ENCODE measurements at regions not wholly inside any gene's neighbourhood (a gene's known extent, or its start where the extent isn't known, plus 50 kb on each side); places are given as distances from the start of the nearest gene placed in this dataset.

DNA sequence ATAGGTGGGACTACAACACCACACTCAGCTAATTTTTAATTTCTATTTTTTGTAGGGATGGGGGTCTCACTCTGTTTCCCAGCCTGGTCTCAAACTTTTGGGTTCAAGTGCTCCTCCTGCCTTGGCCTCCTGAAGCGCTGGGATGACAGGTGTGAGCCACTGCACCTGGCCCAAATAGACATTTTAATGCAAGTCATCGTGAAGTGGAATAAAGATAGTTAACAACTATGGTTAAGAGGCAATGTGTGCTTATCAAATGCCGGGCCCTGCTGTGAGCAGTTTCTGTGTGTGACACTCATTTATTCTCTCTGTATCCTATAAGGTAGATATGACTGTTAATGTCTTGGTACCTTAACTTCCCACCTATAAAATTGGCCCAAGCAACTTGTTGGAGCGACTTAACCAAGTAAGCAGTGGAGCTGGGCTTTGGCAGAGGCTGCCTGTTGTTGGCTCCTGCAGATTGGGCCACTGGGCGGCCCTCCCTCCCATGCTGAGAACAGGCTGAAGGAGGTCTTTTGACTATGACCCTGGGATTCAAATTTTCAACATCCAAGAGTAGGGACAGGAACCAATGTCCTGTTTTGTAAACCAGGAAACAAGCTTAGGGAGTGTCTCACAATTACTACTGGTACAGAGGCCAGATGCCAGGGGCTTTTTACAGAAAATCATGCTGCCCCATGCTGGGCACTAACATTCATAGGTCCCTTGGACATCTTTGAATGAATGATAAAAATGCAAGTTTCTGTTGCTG is 450.7 kb downstream of the TSHZ3 start:
- no peak for DNase-seq (ENCODE audit: low read depth in 2 of 2)

GRCh38 chr19:30897553-30897952 is 451.7 kb downstream of the TSHZ3 start:
- no peak for DNase-seq (ENCODE audit: low read depth in 2 of 2)

DNA sequence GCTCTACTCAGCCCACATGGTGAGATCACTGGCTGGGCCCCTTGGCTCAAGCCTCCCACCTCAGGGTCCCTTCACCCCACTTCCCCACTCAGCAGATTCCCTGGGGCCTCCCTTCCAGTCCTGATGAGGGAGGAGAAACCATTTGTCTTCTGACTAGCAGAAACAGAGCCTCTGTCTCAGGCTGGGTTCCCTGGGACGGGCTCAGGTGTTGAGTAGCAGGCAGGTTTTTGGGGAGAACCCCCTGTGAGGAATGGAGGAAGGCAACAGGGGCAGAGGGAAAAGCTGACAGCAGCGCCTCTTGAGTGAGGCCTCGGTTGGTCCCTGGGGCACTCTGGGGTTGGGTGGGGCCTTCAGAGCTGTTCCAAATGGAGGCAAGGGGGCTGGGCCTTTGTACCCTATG is 452.2 kb downstream of the TSHZ3 start:
- DNase-seq (ENCODE audit: low read depth in 2 of 2) = no peak

- no peak for DNase-seq (ENCODE audit: low read depth in 2 of 2)
Observed at GRCh38 chr19:30896554-30896953, 452.7 kb downstream of the TSHZ3 start.

GRCh38 chr19:30895946-30896345 is 453.3 kb downstream of the TSHZ3 start:
- no peak for DNase-seq (ENCODE audit: low read depth in 2 of 2)

DNA sequence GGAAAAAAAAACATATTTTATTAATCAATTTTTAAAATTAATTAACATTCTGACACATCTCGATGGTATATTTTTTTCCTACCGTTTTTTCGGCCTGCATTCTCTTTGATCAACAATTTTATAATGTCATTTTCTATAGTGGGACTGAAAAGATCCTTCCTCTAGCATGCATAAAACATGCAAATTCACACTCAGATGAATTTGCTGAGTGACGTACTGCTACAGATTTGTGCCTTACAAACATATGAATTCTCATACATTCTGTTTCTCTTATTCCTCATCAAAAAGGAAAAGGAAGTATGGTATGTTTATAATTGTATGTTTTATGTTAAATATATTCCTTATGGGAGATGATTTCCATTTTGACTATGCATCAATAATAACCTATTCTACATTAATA is 458.2 kb downstream of the TSHZ3 start:
- no peak for DNase-seq (ENCODE audit: low read depth in 2 of 2)

GRCh38 chr19:30890033-30890432 is 459.2 kb downstream of the TSHZ3 start:
- no peak for DNase-seq (ENCODE audit: low read depth in 2 of 2)

DNA sequence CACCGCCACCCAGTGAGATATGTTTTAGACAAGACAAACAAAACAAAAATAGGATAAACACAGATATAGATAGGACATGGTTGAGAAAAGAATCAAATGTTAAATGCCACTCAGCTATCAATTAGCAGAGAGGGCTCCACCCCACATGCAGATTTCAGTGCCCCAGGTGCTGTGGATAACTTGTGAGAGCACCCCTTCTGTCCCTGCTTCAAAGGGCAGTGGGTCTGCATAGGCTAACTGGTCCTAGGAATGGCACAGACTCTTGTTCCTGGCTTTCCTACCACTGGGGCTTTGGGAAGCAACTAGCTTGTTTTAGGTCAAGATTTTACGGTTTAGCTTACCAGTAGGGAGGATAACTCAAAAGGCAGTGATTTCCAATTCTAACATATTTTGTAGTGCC is 460.3 kb downstream of the TSHZ3 start:
- no peak for DNase-seq (ENCODE audit: low read depth in 2 of 2)

GRCh38 chr19:30887042-30887441 is 462.2 kb downstream of the TSHZ3 start:
- no peak for DNase-seq (ENCODE audit: low read depth in 2 of 2)

- DNase-seq (ENCODE audit: low read depth in 2 of 2) = no peak
Observed at GRCh38 chr19:30886222-30886621, 463.0 kb downstream of the TSHZ3 start.

DNA sequence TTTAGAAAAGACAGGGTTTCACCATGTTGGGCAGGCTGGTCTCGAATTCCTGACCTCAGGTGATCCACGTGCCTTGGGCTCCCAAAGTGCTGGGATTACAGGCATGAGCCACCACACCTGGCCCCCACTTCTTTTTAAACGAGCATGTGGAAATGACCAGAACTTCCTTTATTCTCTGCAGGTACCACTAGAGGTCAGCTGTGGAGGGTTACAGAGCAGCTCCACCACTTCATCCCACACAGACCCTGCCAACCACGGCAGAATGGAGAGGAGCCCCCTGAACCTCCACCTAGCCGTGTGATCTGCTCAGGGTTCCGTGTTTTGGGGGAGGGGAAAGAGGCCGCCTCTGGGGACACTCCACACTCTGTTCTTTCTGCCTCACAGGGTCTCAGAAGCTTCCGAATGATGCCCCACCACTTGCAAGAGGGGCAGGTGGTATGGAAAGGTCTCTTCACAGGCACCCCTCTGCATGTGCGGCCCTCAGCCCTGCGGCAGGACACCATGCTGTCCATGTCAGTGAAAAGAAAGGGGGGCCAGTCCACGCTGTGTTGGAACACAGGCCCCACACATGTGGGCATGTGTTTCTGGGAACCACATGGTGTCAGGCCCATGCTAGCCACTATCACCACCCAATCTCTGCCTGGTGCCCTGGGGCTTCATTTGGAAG is 465.0 kb downstream of the TSHZ3 start:
- DNase-seq (ENCODE audit: low read depth in 2 of 2) = no peak

DNA sequence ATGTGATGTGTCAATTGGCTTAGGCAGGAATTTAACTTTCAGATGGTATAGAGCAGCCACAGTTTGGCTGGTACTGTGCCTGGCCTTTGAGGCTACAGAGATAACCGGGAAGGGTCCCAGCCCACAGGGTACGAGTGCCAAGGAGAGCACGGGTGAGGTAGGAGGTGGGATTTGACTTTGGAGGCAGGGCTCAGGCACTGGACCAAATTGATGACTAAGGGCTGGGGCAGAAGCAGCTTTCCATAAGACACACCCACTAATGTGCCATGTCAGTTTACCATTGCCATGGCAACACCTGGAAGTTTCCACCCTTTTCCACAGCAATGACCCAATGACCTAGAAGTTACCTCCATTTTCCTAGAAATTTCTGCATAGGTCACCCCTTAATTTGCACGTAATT is 466.2 kb downstream of the TSHZ3 start:
- no peak for DNase-seq (ENCODE audit: low read depth in 2 of 2)

DNA sequence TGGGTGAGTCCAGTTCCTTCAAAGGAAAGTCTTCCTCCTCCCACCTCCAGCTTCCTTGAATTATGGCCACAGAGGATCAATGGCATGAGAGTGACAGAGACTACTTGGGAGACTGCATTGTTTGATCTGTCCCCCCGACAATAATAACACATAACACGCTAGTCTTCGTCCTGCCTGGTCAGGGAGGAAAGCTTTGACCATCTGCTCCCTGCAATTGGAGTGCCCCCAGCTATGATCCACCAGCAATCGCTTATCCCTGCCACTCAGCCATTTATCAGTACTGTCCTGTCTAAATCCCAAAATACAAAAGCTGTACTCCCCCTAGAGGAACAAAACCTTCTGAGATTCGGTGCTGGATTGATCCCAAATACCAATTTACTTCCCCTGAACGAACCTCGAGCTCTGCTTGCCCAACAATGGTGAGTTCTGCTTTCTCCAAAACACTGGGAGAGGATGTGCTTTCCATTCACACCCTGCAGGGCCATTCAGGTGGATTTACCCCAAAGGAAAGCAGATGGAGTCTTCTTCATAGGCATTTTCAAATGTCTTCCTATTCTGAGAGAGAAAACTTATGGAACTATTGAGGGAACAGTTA is 466.7 kb downstream of the TSHZ3 start:
- no peak for DNase-seq (ENCODE audit: low read depth in 2 of 2)

DNA sequence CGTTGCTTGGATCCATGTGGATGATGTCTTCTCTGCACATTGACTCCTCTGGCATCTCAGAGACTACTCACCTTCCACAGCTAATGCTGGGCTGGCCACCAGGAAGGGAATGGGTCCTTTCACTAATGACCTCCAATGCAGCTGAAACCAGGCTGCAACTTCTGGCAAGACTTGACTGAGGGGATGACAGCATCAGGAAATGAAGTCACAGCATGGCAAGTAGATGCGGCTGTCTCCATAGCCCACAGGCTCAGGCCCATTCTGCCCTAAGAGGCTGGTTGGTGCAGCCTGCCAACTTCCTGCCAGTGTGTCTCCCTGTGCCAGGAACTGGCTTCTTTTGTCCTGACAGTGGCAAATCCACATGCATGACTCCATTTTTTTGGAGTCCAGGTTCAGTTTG is 467.3 kb downstream of the TSHZ3 start:
- DNase-seq (ENCODE audit: low read depth in 2 of 2) = no peak

GRCh38 chr19:30881281-30881680 is 468.0 kb downstream of the TSHZ3 start:
- no peak for DNase-seq (ENCODE audit: low read depth in 2 of 2)

GRCh38 chr19:30880551-30880950 is 468.7 kb downstream of the TSHZ3 start:
- DNase-seq (ENCODE audit: low read depth in 2 of 2) = no peak

DNA sequence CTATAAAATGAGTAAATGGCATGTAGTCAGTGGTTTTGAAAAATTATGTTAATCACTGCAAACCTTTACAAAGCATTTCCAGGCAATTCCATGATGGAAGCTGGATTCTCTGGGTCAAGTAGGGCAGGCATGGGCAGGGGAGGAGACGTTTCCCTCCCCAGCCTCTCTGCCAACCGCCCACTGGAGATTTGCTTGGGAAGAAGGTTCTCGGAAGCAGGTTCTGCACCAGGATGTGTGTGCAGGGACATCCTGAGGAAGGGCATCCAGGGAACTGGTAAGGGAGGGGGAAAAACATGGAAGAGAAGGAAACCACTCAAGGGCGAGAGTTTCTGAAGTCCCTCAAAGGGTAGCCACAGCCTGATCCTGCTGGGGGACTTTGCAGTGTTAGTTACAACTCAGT is 469.1 kb downstream of the TSHZ3 start:
- no peak for DNase-seq (ENCODE audit: low read depth in 2 of 2)

GRCh38 chr19:30879736-30880135 is 469.5 kb downstream of the TSHZ3 start:
- DNase-seq (ENCODE audit: low read depth in 2 of 2) = no peak

DNA sequence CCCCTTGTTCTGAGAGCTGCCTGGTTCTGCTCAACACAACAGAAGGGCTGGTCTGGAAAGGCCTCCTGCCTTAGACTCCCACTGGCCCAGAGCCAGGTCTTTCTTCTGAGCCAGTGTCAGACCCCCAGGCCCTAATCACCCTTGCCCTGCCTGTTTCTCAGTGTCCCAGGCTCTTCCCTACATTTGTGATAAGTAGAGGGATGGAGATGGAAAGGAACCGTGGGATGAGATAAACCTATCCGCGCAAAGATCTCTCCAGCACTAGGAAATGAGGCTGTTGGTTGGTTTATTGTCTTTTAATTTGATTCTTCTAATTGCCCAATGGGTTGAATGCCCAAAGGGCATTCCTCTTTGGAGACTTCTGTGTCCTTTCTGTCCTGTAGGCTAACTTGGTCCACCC is 470.0 kb downstream of the TSHZ3 start:
- no peak for DNase-seq (ENCODE audit: low read depth in 2 of 2)

- DNase-seq (ENCODE audit: low read depth in 2 of 2) = no peak
Observed at GRCh38 chr19:30878495-30878894, 470.7 kb downstream of the TSHZ3 start.

DNA sequence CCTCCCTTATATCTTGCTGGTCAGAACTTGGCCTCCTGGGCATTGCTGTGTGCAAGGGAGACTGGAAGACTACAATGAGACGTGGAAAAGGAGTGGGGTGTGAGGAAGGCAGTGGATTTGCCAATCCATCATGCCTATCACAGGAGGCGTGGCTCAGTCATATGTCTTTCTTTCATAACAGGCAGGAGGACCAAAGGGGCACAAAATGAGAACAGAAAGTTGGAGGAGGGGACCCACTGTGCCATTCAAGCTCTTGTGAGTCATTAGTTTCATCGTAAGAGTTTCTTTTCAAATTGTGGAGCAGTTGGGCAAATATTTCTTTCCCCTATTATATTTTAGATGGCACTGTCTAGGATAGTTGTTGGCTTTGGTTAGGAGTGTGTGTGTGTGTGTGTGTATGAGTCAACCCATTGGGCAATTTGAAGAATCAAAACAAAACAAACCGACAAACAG is 471.5 kb downstream of the TSHZ3 start:
- DNase-seq (ENCODE audit: low read depth in 2 of 2) = no peak

GRCh38 chr19:30873691-30874090 is 475.5 kb downstream of the TSHZ3 start:
- DNase-seq (ENCODE audit: low read depth in 2 of 2) = no peak

- no peak for DNase-seq (ENCODE audit: low read depth in 2 of 2)
Observed at GRCh38 chr19:30873003-30873402, 476.2 kb downstream of the TSHZ3 start.

Measured in stimulated activated CD8-positive, alpha-beta memory T cell treated with anti-CD3 and anti-CD28 coated beads, Interleukin-7, amount 100 ng/mL, for 1 hour (primary cell).